ENCODE measurements at regions not wholly inside any gene's neighbourhood (a gene's known extent, or its start where the extent isn't known, plus 50 kb on each side); places are given as distances from the start of the nearest gene placed in this dataset.

DNA sequence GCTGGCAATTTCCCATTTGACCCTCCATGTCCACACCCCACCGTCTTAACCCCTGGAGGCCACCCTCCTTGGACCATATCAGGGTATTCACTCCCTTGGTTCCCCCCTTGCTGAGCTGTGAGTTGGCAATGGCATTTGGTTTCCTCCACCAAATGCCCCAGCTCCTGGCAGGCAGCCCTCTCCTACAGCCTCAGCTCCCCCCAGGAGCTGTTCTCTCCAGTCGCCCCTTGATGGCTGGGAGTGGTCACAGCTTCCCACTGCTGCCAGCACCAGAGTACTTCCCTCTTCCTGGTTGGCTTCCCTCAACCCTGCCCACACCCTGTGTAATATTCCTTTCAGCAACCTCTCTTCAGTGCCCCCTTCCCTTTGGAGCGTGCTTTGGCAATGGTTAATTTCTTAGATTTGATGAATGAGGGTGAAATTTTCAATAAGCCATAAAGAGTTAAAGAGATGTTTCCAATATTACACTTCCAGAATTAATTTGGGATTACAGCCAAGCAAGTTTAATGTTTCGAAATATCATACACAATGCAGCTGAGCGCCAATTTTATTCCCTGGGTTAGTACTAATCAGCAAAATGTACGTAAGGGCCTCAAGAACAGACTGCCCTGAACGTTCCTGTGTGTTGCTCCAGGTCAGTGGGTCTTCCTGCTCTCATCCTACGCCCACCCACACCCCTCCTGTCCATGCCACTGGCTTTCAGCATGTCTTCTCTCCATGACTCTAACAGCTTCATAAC, 207.1 kb upstream of the NFE2L3 start:
- TF ChIP-seq CTCF (IDR thresholded peaks at IDR 0.05; ENCODE audit: extremely low read depth in 1 of 2, insufficient read depth in 1 of 2, low read depth in 1 of 2, low read length in 2 of 2) = no peak
- no peak for TF ChIP-seq POLR2A (IDR thresholded peaks at IDR 0.05; ENCODE audit: low read depth, low read length)
- no peak for TF ChIP-seq MAX (IDR thresholded peaks at IDR 0.05; ENCODE audit: insufficient read depth, insufficient read length)
- no peak for TF ChIP-seq POLR2AphosphoS5 (IDR thresholded peaks at IDR 0.05; ENCODE audit: insufficient read depth, low read depth, low read length)
- no peak for TF ChIP-seq MYC (IDR thresholded peaks at IDR 0.05; ENCODE audit: low read depth, low read length)
- TF ChIP-seq EZH2 (IDR thresholded peaks at IDR 0.05; ENCODE audit: borderline replicate concordance, low read depth, low read length, severe bottlenecking) = no peak
